K562 (cell line): ENCODE measurements at regions not wholly inside any gene's neighbourhood (a gene's known extent, or its start where the extent isn't known, plus 50 kb on each side); places are given as distances from the start of the nearest gene placed in this dataset.

ENCODE experiments used
- CTCF ChIP-seq, 3 experiments: IDR thresholded peaks in 2 of 3; conservative IDR thresholded peaks in 1 of 3; 2 replicates each; pipeline ENCODE4 v1.5.1; 2011 to 2012; ENCODE audit warnings: low read length in 3 of 3, mild to moderate bottlenecking in 3 of 3, control low read depth in 2 of 3, improper control_type of control experiment in 1 of 3, inconsistent platforms in 1 of 3, low read depth in 1 of 3, mixed read lengths in 1 of 3, moderate library complexity in 1 of 3; ENCODE audit not compliant: insufficient read depth in 2 of 3
- DLX4 ChIP-seq: fragments of 250-450 bp; sonication (Bioruptor Pico); IDR thresholded peaks from 2 replicates; pipeline ENCODE4 v1.6.1; 2021; ENCODE audit warnings: mild to moderate bottlenecking
- ELF1 ChIP-seq: fragments of 200-800 bp; sonication (Bioruptor generic); IDR thresholded peaks from 2 replicates; pipeline ENCODE4 v1.6.1; 2016; ENCODE audit warnings: missing genetic modification characterization, missing compliant biosample characterization
- EP300 ChIP-seq: IDR thresholded peaks from 2 replicates; pipeline ENCODE4 v1.6.1; 2012; ENCODE audit warnings: low read length, improper control_type of control experiment
- FOXM1 ChIP-seq, 2 experiments: fragments of 450-650 bp in 1 of 2; sonication (generic) in 1 of 2; formaldehyde crosslinking in 1 of 2; IDR thresholded peaks; 2 replicates each; pipeline versions ENCODE4 v1.6.1 to v1.9.0; 2017 to 2022; ENCODE audit warnings: low read depth in 2 of 2, mild to moderate bottlenecking in 2 of 2, missing genetic modification reagents in 1 of 2, moderate library complexity in 1 of 2
- ZFP1 ChIP-seq: fragments of 450-650 bp; formaldehyde crosslinking; IDR thresholded peaks from 2 replicates; pipeline ENCODE4 v1.4.0; 2020; ENCODE audit warnings: mild to moderate bottlenecking, mixed read lengths
- ZNF146 ChIP-seq: IDR thresholded peaks from one replicate; pipeline ENCODE4 v1.6.1; 2018; ENCODE audit warnings: missing compliant biosample characterization; ENCODE audit not compliant: unreplicated experiment

GRCh38 chr2:66885775-66886383, 451.0 kb downstream of the MEIS1 start:
- TF ChIP-seq CTCF (IDR thresholded peaks at IDR 0.05 in 2 of 3, conservative IDR thresholded peaks at IDR 0.05 in 1 of 3; ENCODE audit: insufficient read depth in 2 of 3, low read depth in 1 of 3, low read length in 3 of 3) (no peak), EP300 (no peak), ELF1 (no peak), ZFP1 (no peak), FOXM1 (IDR thresholded peaks at IDR 0.05; ENCODE audit: low read depth) (no peak), FOXM1 (CRISPR knock-in tag; IDR thresholded peaks at IDR 0.05; ENCODE audit: low read depth) (no peak), ZNF146 (CRISPR knock-in tag) (no peak), DLX4 (CRISPR knock-in tag) (no peak)
